K562 (cell line): ENCODE measurements at regions not wholly inside any gene's neighbourhood (a gene's known extent, or its start where the extent isn't known, plus 50 kb on each side); places are given as distances from the start of the nearest gene placed in this dataset.

Experiments used
- BACH1 ChIP-seq: fragments of 200-800 bp; sonication (Bioruptor generic); IDR thresholded peaks from 2 replicates; pipeline ENCODE4 v1.6.1; 2016; ENCODE audit warnings: missing genetic modification characterization, missing compliant biosample characterization
- BCOR ChIP-seq: fragments of 450-650 bp; IDR thresholded peaks from 2 replicates; pipeline ENCODE4 v1.6.1; 2016
- CREB3L1 ChIP-seq: fragments of 450-650 bp; IDR thresholded peaks from 2 replicates; pipeline ENCODE4 v1.6.1; 2014; ENCODE audit warnings: low read depth, mild to moderate bottlenecking, moderate library complexity, borderline replicate concordance
- CTCF ChIP-seq, 3 experiments: IDR thresholded peaks in 2 of 3; conservative IDR thresholded peaks in 1 of 3; 2 replicates each; pipeline ENCODE4 v1.5.1; 2011 to 2012; ENCODE audit warnings: low read length in 3 of 3, mild to moderate bottlenecking in 3 of 3, control low read depth in 2 of 3, improper control_type of control experiment in 1 of 3, inconsistent platforms in 1 of 3, low read depth in 1 of 3, mixed read lengths in 1 of 3, moderate library complexity in 1 of 3; ENCODE audit not compliant: insufficient read depth in 2 of 3
- REST ChIP-seq, 2 experiments: fragments of 450-650 bp; formaldehyde crosslinking in 1 of 2; IDR thresholded peaks; 2 replicates each; pipeline versions ENCODE4 v1.4.0 to v1.6.1; 2014 to 2020; ENCODE audit warnings: mild to moderate bottlenecking in 2 of 2, borderline replicate concordance in 1 of 2, low read depth in 1 of 2
- TCF7L2 ChIP-seq: fragments of 150-350 bp; IDR thresholded peaks from 2 replicates; pipeline ENCODE4 v1.6.1; 2016; ENCODE audit warnings: low read depth, mild to moderate bottlenecking, low read length, moderate library complexity

GRCh38 chr22:25362215-25362882 lies 142.9 kb downstream of the CRYBB2 start (continued):
- TF ChIP-seq CTCF (IDR thresholded peaks at IDR 0.05 in 2 of 3, conservative IDR thresholded peaks at IDR 0.05 in 1 of 3; ENCODE audit: insufficient read depth in 2 of 3, low read depth in 1 of 3, low read length in 3 of 3) (peak; percentile 69 to 83 (median 73)), REST (IDR thresholded peaks at IDR 0.05; ENCODE audit: borderline replicate concordance) (peak; percentile 32; the same call in 1 of the 2 replicates), REST (CRISPR knock-in tag; IDR thresholded peaks at IDR 0.05; ENCODE audit: low read depth) (no peak), TCF7L2 (no peak), CREB3L1 (no peak), BCOR (peak; percentile 49; the same call in 1 of the 2 replicates), BACH1 (no peak)
